ENCODE measurements at regions not wholly inside any gene's neighbourhood (a gene's known extent, or its start where the extent isn't known, plus 50 kb on each side); places are given as distances from the start of the nearest gene placed in this dataset.

GRCh38 chr1:209417761-209418160 lies 165.8 kb upstream of the CAMK1G start:
- TF ChIP-seq, protein P1, sequence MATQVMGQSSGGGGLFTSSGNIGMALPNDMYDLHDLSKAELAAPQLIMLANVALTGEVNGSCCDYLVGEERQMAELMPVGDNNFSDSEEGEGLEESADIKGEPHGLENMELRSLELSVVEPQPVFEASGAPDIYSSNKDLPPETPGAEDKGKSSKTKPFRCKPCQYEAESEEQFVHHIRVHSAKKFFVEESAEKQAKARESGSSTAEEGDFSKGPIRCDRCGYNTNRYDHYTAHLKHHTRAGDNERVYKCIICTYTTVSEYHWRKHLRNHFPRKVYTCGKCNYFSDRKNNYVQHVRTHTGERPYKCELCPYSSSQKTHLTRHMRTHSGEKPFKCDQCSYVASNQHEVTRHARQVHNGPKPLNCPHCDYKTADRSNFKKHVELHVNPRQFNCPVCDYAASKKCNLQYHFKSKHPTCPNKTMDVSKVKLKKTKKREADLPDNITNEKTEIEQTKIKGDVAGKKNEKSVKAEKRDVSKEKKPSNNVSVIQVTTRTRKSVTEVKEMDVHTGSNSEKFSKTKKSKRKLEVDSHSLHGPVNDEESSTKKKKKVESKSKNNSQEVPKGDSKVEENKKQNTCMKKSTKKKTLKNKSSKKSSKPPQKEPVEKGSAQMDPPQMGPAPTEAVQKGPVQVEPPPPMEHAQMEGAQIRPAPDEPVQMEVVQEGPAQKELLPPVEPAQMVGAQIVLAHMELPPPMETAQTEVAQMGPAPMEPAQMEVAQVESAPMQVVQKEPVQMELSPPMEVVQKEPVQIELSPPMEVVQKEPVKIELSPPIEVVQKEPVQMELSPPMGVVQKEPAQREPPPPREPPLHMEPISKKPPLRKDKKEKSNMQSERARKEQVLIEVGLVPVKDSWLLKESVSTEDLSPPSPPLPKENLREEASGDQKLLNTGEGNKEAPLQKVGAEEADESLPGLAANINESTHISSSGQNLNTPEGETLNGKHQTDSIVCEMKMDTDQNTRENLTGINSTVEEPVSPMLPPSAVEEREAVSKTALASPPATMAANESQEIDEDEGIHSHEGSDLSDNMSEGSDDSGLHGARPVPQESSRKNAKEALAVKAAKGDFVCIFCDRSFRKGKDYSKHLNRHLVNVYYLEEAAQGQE (IDR thresholded peaks at IDR 0.05; ENCODE audit: insufficient read depth in 1 of 2, low read depth in 2 of 2, low read length in 2 of 2): no peak
- no peak for TF ChIP-seq POLR2AphosphoS5 (IDR thresholded peaks at IDR 0.05; ENCODE audit: low read depth, low read length)
- no peak for TF ChIP-seq TAF1 (IDR thresholded peaks at IDR 0.05; ENCODE audit: borderline replicate concordance, insufficient read depth, low read length)
- no peak for TF ChIP-seq FOXP2 (optimal IDR thresholded peaks at IDR 0.05; ENCODE audit: borderline replicate concordance, extremely low read depth, extremely low read length, insufficient read depth)

Measured in PFSK-1 (cell line).